Adrenal gland (tissue), 5 donors: ENCODE measurements at regions not wholly inside any gene's neighbourhood (a gene's known extent, or its start where the extent isn't known, plus 50 kb on each side); places are given as distances from the start of the nearest gene placed in this dataset.

ENCODE experiments used
- POLR2A ChIP-seq, 2 donors: fragments of 450-650 bp; IDR thresholded peaks; one replicate each; pipeline ENCODE4 v1.6.1; 2017; ENCODE audit warnings: antibody characterized with exemption in 2 of 2, mild to moderate bottlenecking in 2 of 2, moderate library complexity in 1 of 2
- TF ChIP-seq, protein P1 (sequence below), 6 experiments: fragments of 450-650 bp in 4 of 6; fragments of 200-600 bp in 2 of 6; sonication (generic) in 1 of 6; IDR thresholded peaks; 1 replicate in 5 of 6; 2 replicates in 1 of 6; pipeline versions ENCODE4 v1.5.1 to v1.8.0; 2016 to 2021; ENCODE audit warnings: antibody characterized with exemption in 6 of 6, mild to moderate bottlenecking in 2 of 6, moderate library complexity in 1 of 6
- donor health status: DM: no; HTN: no; CAD: no.

DNA sequence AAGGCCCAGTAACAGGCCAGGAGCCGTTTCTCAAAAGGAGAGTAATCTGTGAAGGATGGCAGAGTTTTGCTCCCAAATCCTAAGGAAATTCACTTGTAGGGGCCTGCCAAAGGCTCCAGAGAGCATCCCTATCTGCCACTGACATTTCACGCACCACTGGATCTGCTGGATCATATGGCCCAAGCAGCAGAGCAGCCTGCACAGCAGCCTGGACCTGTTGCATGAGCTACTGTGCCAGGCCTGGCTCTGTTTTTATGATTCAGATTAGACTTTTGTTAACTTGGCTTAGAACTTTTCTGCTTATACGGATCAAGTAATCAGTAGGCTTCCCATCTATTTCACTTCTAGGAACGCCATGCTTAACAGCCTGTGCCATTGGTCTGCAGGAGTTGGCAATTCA lies 70.7 kb downstream of the CHRD start:
- TF ChIP-seq, protein P1, sequence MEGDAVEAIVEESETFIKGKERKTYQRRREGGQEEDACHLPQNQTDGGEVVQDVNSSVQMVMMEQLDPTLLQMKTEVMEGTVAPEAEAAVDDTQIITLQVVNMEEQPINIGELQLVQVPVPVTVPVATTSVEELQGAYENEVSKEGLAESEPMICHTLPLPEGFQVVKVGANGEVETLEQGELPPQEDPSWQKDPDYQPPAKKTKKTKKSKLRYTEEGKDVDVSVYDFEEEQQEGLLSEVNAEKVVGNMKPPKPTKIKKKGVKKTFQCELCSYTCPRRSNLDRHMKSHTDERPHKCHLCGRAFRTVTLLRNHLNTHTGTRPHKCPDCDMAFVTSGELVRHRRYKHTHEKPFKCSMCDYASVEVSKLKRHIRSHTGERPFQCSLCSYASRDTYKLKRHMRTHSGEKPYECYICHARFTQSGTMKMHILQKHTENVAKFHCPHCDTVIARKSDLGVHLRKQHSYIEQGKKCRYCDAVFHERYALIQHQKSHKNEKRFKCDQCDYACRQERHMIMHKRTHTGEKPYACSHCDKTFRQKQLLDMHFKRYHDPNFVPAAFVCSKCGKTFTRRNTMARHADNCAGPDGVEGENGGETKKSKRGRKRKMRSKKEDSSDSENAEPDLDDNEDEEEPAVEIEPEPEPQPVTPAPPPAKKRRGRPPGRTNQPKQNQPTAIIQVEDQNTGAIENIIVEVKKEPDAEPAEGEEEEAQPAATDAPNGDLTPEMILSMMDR (IDR thresholded peaks at IDR 0.05): no peak
- TF ChIP-seq POLR2A (IDR thresholded peaks at IDR 0.05): no peak
